ENCODE measurements at regions not wholly inside any gene's neighbourhood (a gene's known extent, or its start where the extent isn't known, plus 50 kb on each side); places are given as distances from the start of the nearest gene placed in this dataset.

DNA sequence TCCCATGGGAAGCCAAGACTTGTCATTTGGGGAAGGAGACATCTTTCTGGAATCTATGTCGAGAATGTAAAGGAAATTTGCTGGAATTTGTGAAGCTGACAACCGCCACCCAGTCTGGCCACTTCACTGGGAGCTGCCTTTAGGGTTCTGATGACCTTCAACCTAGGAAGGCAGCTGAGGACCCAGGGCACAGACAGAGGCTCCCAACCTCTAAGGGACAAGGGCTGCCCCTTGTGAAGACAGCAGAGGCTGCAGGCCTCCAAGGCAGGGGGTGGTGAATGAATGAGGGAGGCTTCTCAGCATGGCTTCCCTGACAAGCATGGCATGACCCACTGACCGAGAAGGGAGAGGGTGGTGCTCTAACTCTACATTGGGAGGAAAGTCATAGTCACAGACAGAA, 128.9 kb upstream of the ASB18 start:
- H3K36me3 ChIP-seq (ENCODE audit: control insufficient read depth in 1 of 2, insufficient read depth in 2 of 2, low read length in 2 of 2) = no peaks in the 10 kb centered on the region
- H3K27me3 ChIP-seq (ENCODE audit: insufficient read depth, low read length) = no peaks in the 10 kb centered on the region
- DNase-seq (ENCODE audit: low read depth, low spot score) (no peak), ATAC-seq (no peak)
- BruUV-seq (replicated peaks) = no TSS peak
- H2AFZ ChIP-seq (ENCODE audit: low read depth, low read length, poor library complexity, severe bottlenecking) = no peak overlapping the region
- no peaks in the 10 kb centered on the region for H3K9me3 ChIP-seq (ENCODE audit: control insufficient read depth in 1 of 2, insufficient read depth in 1 of 2, low read depth in 1 of 2, low read length in 2 of 2)
- ChIA-PET POLR2A (no interaction called here), RAD21 (ENCODE audit: low non-redundant PET in 1 of 2, low total read pairs in 2 of 2, uncharacterized antibody in 2 of 2, unreplicated experiment in 2 of 2) (no interaction called here), CTCF (no interaction called here)
- H3K4me3 ChIP-seq (replicated peaks in 1 of 2; ENCODE audit: low read depth in 1 of 2, low read length in 2 of 2) = no peak overlapping the region
- intact Hi-C loops (cut with micrococcal nuclease) = no loop called here
- no peaks in the 10 kb centered on the region for H3K9me2 ChIP-seq (ENCODE audit: insufficient read depth)
- H4K20me1 ChIP-seq (ENCODE audit: insufficient read depth) = no peaks in the 10 kb centered on the region
- H3K9ac ChIP-seq (ENCODE audit: low read length) = no peak overlapping the region
- H3K79me2 ChIP-seq (ENCODE audit: insufficient read depth, low read length) = no peaks in the 10 kb centered on the region
- no peak for TF ChIP-seq POLR2AphosphoS5 (IDR thresholded peaks at IDR 0.05; ENCODE audit: low read depth, low read length)
- TF ChIP-seq YY1 (IDR thresholded peaks at IDR 0.05; ENCODE audit: extremely low read depth, insufficient replicate concordance, low read depth, low read length) = no peak
- TF ChIP-seq JUND (IDR thresholded peaks at IDR 0.05) = no peak
- TF ChIP-seq, protein P1, sequence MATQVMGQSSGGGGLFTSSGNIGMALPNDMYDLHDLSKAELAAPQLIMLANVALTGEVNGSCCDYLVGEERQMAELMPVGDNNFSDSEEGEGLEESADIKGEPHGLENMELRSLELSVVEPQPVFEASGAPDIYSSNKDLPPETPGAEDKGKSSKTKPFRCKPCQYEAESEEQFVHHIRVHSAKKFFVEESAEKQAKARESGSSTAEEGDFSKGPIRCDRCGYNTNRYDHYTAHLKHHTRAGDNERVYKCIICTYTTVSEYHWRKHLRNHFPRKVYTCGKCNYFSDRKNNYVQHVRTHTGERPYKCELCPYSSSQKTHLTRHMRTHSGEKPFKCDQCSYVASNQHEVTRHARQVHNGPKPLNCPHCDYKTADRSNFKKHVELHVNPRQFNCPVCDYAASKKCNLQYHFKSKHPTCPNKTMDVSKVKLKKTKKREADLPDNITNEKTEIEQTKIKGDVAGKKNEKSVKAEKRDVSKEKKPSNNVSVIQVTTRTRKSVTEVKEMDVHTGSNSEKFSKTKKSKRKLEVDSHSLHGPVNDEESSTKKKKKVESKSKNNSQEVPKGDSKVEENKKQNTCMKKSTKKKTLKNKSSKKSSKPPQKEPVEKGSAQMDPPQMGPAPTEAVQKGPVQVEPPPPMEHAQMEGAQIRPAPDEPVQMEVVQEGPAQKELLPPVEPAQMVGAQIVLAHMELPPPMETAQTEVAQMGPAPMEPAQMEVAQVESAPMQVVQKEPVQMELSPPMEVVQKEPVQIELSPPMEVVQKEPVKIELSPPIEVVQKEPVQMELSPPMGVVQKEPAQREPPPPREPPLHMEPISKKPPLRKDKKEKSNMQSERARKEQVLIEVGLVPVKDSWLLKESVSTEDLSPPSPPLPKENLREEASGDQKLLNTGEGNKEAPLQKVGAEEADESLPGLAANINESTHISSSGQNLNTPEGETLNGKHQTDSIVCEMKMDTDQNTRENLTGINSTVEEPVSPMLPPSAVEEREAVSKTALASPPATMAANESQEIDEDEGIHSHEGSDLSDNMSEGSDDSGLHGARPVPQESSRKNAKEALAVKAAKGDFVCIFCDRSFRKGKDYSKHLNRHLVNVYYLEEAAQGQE (IDR thresholded peaks at IDR 0.05; ENCODE audit: low read depth) = no peak
- TF ChIP-seq RAD21 (IDR thresholded peaks at IDR 0.05; ENCODE audit: low read depth) = no peak
- no peak for TF ChIP-seq FOSL1 (IDR thresholded peaks at IDR 0.05; ENCODE audit: low read depth)
- TF ChIP-seq, protein P2, sequence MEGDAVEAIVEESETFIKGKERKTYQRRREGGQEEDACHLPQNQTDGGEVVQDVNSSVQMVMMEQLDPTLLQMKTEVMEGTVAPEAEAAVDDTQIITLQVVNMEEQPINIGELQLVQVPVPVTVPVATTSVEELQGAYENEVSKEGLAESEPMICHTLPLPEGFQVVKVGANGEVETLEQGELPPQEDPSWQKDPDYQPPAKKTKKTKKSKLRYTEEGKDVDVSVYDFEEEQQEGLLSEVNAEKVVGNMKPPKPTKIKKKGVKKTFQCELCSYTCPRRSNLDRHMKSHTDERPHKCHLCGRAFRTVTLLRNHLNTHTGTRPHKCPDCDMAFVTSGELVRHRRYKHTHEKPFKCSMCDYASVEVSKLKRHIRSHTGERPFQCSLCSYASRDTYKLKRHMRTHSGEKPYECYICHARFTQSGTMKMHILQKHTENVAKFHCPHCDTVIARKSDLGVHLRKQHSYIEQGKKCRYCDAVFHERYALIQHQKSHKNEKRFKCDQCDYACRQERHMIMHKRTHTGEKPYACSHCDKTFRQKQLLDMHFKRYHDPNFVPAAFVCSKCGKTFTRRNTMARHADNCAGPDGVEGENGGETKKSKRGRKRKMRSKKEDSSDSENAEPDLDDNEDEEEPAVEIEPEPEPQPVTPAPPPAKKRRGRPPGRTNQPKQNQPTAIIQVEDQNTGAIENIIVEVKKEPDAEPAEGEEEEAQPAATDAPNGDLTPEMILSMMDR (IDR thresholded peaks at IDR 0.05 in 2 of 3, conservative IDR thresholded peaks at IDR 0.05 in 1 of 3; ENCODE audit: borderline replicate concordance in 1 of 3, insufficient read depth in 1 of 3, low read depth in 2 of 3, low read length in 2 of 3) = no peak
- TF ChIP-seq CBX3 (IDR thresholded peaks at IDR 0.05; ENCODE audit: low read depth) = no peak
- TF ChIP-seq ZNF274 (IDR thresholded peaks at IDR 0.05; ENCODE audit: low read depth, low read length) = no peak
- TF ChIP-seq CEBPB (IDR thresholded peaks at IDR 0.05; ENCODE audit: low read depth) = no peak
- TF ChIP-seq, protein P3, sequence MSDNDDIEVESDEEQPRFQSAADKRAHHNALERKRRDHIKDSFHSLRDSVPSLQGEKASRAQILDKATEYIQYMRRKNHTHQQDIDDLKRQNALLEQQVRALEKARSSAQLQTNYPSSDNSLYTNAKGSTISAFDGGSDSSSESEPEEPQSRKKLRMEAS (IDR thresholded peaks at IDR 0.05) = no peak
- no peak for TF ChIP-seq SRF (IDR thresholded peaks at IDR 0.05; ENCODE audit: low read depth)
- no peak for TF ChIP-seq EGR1 (IDR thresholded peaks at IDR 0.05; ENCODE audit: low read depth)
- no peak for TF ChIP-seq EZH2 (IDR thresholded peaks at IDR 0.05)
- no peak for TF ChIP-seq POLR2A (IDR thresholded peaks at IDR 0.05; ENCODE audit: borderline replicate concordance, extremely low read depth, insufficient read depth, insufficient read length)
- TF ChIP-seq, protein P4, sequence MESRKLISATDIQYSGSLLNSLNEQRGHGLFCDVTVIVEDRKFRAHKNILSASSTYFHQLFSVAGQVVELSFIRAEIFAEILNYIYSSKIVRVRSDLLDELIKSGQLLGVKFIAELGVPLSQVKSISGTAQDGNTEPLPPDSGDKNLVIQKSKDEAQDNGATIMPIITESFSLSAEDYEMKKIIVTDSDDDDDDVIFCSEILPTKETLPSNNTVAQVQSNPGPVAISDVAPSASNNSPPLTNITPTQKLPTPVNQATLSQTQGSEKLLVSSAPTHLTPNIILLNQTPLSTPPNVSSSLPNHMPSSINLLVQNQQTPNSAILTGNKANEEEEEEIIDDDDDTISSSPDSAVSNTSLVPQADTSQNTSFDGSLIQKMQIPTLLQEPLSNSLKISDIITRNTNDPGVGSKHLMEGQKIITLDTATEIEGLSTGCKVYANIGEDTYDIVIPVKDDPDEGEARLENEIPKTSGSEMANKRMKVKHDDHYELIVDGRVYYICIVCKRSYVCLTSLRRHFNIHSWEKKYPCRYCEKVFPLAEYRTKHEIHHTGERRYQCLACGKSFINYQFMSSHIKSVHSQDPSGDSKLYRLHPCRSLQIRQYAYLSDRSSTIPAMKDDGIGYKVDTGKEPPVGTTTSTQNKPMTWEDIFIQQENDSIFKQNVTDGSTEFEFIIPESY (IDR thresholded peaks at IDR 0.05; ENCODE audit: extremely low read depth, insufficient replicate concordance, low read length) = no peak
- TF ChIP-seq EZH2phosphoT487 (IDR thresholded peaks at IDR 0.05; ENCODE audit: borderline replicate concordance) = no peak
- TF ChIP-seq TCF7L2 (IDR thresholded peaks at IDR 0.05; ENCODE audit: borderline replicate concordance, extremely low read depth, insufficient read depth, insufficient read length) = no peak
- no peak overlapping the region for H3K27ac ChIP-seq (ENCODE audit: low read depth, low read length)
- H3K4me1 ChIP-seq (ENCODE audit: control insufficient read depth in 1 of 2, insufficient read depth in 2 of 2, low read length in 2 of 2) = no peaks in the 10 kb centered on the region
- no peak overlapping the region for H3K4me2 ChIP-seq (ENCODE audit: low read length)
